ENCODE measurements at regions not wholly inside any gene's neighbourhood (a gene's known extent, or its start where the extent isn't known, plus 50 kb on each side); places are given as distances from the start of the nearest gene placed in this dataset.
A peak's percentile ranks its signal among the peaks of the same experiment; 100 is the strongest.

GRCh38 chrX:155767876-155768769, 113.0 kb upstream of the VAMP7 start:
- Histone ChIP-seq H3K36me3 (ENCODE audit: control insufficient read depth, insufficient read depth, low read length) (no peaks in the 10 kb centered on the region), H3K27me3 (ENCODE audit: control insufficient read depth, insufficient read depth, low read length) (no peaks in the 10 kb centered on the region), H3K4me3 (ENCODE audit: low read depth, low read length) (peak overlapping the region; percentile 37)
- POLR2A ChIA-PET, result no interaction called here
- CTCF ChIA-PET, result no interaction called here
- TF ChIP-seq CTCF (IDR thresholded peaks at IDR 0.05; ENCODE audit: insufficient read depth, low read depth, low read length), result no peak
- DNase-seq (ENCODE audit: low read depth), result no peak

GRCh38 chrX:155767051-155767875, 113.9 kb upstream of the VAMP7 start:
- H3K4me3 ChIP-seq (ENCODE audit: low read depth, low read length), result peak overlapping the region; percentile 53
- ChIA-PET CTCF (no interaction called here), POLR2A (no interaction called here)
- H3K36me3 ChIP-seq (ENCODE audit: control insufficient read depth, insufficient read depth, low read length), result no peaks in the 10 kb centered on the region
- TF ChIP-seq CTCF (IDR thresholded peaks at IDR 0.05; ENCODE audit: insufficient read depth, low read depth, low read length), result no peak
- peak; percentile 41 for DNase-seq (ENCODE audit: low read depth)
- H3K27me3 ChIP-seq (ENCODE audit: control insufficient read depth, insufficient read depth, low read length), result no peaks in the 10 kb centered on the region

GRCh38 chrX:155766321-155766720, 114.8 kb upstream of the VAMP7 start:
- TF ChIP-seq CTCF (IDR thresholded peaks at IDR 0.05; ENCODE audit: insufficient read depth, low read depth, low read length), result no peak
- no peak for DNase-seq (ENCODE audit: low read depth)
- Histone ChIP-seq H3K27me3 (ENCODE audit: control insufficient read depth, insufficient read depth, low read length) (no peaks in the 10 kb centered on the region), H3K36me3 (ENCODE audit: control insufficient read depth, insufficient read depth, low read length) (no peaks in the 10 kb centered on the region), H3K4me3 (ENCODE audit: low read depth, low read length) (no peak overlapping the region)
- ChIA-PET CTCF (no interaction called here), POLR2A (no interaction called here)

GRCh38 chrX:155761185-155761584, 120.0 kb upstream of the VAMP7 start:
- TF ChIP-seq CTCF (IDR thresholded peaks at IDR 0.05; ENCODE audit: insufficient read depth, low read depth, low read length), result no peak
- no peak for DNase-seq (ENCODE audit: low read depth)
- POLR2A ChIA-PET, result no interaction called here
- CTCF ChIA-PET, result no interaction called here
- H3K4me3 ChIP-seq (ENCODE audit: low read depth, low read length), result no peak overlapping the region
- H3K36me3 ChIP-seq (ENCODE audit: control insufficient read depth, insufficient read depth, low read length), result no peaks in the 10 kb centered on the region
- H3K27me3 ChIP-seq (ENCODE audit: control insufficient read depth, insufficient read depth, low read length), result no peaks in the 10 kb centered on the region

GRCh38 chrX:155757046-155757759, 123.9 kb upstream of the VAMP7 start:
- CTCF ChIA-PET, result no interaction called here
- Histone ChIP-seq H3K27me3 (ENCODE audit: control insufficient read depth, insufficient read depth, low read length) (no peaks in the 10 kb centered on the region), H3K4me3 (ENCODE audit: low read depth, low read length) (no peak overlapping the region), H3K36me3 (ENCODE audit: control insufficient read depth, insufficient read depth, low read length) (no peaks in the 10 kb centered on the region)
- no peak for DNase-seq (ENCODE audit: low read depth)
- no peak for TF ChIP-seq CTCF (IDR thresholded peaks at IDR 0.05; ENCODE audit: insufficient read depth, low read depth, low read length)
- POLR2A ChIA-PET, result no interaction called here

Data from BJ (cell line).